Cardiac fibroblast (primary cell): ENCODE measurements at regions not wholly inside any gene's neighbourhood (a gene's known extent, or its start where the extent isn't known, plus 50 kb on each side); places are given as distances from the start of the nearest gene placed in this dataset.
"Not testable (repeated sequence)": the region's sequence is repeated elsewhere in the genome, so short reads cannot be mapped to it uniquely, and the experiment has no call there.

Experiments
- DNase-seq, 2 donors: peaks; one replicate each; pipeline versions ENCODE4 v3.0.0 to v3.0.0-alpha.2; 2010; ENCODE audit warnings: low read depth in 2 of 2
- H3K4me3 ChIP-seq, 2 donors: replicated peaks in 1 of 2; 1 replicate in 1 of 2; 2 replicates in 1 of 2; pipeline ENCODE4 v1.5.1; 2011; ENCODE audit warnings: low read depth in 2 of 2, low read length in 2 of 2, mild to moderate bottlenecking in 2 of 2, moderate library complexity in 1 of 2
- TF ChIP-seq, protein P1 (sequence below): IDR thresholded peaks from one replicate; pipeline ENCODE4 v1.5.1; 2011; ENCODE audit warnings: low read depth, mild to moderate bottlenecking, low read length, inconsistent platforms

DNA sequence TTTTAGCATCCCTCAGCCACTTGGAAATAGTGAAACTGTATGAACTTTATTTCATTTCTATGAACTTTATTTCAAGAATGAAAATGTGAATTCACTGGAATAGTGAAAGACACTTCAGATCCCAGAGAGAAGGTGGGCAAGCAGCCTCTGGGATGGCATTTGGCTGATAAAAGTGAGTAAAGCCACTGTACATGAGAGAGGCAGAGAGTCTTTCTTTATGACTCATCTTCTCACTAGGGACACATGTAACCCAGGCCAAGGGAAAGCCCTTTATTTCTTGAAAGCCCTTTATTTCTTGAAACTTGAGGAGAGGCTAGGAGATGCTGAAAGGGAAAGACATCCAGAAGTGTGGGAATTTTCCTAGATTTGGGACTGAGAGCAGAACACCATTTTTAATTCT is 148.9 kb upstream of the SMIM30 start:
- peak in 1 of 2 donors; percentile 71 for DNase-seq
- H3K4me3 ChIP-seq = no peak overlapping the region
- TF ChIP-seq, protein P1, sequence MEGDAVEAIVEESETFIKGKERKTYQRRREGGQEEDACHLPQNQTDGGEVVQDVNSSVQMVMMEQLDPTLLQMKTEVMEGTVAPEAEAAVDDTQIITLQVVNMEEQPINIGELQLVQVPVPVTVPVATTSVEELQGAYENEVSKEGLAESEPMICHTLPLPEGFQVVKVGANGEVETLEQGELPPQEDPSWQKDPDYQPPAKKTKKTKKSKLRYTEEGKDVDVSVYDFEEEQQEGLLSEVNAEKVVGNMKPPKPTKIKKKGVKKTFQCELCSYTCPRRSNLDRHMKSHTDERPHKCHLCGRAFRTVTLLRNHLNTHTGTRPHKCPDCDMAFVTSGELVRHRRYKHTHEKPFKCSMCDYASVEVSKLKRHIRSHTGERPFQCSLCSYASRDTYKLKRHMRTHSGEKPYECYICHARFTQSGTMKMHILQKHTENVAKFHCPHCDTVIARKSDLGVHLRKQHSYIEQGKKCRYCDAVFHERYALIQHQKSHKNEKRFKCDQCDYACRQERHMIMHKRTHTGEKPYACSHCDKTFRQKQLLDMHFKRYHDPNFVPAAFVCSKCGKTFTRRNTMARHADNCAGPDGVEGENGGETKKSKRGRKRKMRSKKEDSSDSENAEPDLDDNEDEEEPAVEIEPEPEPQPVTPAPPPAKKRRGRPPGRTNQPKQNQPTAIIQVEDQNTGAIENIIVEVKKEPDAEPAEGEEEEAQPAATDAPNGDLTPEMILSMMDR = no peak

DNA sequence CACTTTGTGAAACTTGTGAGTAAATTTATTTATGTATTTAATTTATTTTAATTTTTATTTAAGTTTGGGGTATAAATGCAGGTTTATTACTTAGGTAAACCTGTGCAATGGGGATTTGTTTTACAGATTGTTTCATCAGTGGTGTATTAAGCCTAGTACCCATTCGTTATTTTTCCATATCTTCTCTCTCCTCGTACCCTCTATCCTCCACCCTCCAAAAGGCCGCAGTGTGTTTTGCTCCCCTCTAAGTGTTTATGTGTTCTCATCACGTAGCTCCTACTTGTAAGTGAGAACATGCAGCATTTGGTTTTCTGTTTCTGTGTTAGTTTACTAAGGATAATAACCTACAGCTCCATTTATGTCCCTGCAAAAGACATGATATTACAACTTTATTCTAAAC is 145.4 kb upstream of the SMIM30 start:
- H3K4me3 ChIP-seq = no peak overlapping the region
- DNase-seq = no peak
- TF ChIP-seq, protein P1 = no peak

DNA sequence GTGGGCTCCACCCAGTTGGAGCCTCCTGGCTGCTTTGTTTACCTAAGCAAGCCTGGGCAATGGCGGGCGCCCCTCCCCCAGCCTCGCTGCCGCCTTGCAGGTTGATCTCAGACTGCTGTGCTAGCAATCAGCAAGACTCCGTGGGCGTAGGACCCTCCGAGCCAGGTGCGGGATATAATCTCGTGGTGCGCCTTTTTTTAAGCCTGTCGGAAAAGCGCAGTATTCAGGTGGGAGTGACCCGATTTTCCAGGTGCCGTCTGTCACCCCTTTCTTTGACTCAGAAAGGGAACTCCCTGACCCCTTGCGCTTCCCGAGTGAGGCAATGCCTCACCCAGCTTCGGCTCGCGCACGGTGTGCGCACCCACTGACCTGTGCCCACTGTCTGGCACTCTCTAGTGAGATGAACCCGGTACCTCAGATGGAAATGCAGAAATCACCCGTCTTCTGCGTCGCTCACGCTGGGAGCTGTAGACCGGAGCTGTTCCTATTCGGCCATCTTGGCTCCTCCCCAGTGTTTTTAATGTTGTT is 144.9 kb upstream of the SMIM30 start:
- not testable (repeated sequence) for DNase-seq, H3K4me3 ChIP-seq

DNA sequence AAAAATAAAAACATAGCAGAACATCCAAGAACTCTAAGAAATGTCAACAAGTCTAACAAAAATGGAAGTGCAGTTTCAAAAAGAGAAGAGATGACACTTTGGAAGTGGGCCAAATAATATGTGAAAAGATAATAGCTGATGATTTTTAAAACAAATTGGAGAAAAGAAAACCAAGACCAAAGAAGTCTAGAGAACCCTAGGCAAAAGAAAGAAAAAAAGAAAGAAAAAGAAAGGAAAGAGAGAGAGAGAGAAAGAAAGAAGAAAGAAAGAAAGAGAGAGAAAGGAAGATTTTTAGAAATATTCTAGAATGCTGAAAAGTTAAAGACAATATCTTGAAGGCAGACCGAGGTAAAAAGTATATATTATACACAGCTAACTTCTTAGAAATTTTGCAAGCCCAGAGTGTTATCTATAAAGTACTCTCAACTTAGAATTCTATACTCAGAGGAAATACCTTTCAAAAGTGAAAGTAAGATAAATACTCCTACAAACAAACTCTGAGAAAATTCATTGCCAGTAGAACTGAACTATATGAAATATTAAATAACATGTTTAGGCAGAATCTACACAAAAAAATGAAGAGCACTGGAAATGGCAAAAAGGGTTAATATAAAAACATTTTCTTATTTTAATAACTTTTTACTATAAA is 138.7 kb upstream of the SMIM30 start:
- H3K4me3 ChIP-seq = no peak overlapping the region
- TF ChIP-seq, protein P1 = no peak
- DNase-seq = no peak

DNA sequence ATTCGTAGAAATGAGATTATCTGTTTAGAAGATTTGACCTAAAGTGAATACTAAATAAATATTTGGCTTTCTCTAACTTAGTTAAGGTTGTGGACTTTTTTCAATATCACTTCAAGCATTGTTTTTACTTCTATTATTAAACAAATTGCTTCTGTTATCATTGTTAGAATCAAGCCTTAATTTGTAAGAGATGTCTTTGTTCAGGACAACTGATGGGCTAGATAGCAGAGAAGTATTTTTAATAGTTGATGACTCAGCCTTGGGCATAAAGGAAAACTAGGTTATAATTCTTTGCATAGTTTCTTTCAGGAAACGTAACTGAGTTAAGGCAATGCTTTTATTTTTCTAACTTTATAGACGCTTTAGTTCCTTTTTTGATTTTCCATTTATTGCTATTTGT is 128.8 kb upstream of the SMIM30 start:
- H3K4me3 ChIP-seq = no peak overlapping the region
- TF ChIP-seq, protein P1 = no peak

DNA sequence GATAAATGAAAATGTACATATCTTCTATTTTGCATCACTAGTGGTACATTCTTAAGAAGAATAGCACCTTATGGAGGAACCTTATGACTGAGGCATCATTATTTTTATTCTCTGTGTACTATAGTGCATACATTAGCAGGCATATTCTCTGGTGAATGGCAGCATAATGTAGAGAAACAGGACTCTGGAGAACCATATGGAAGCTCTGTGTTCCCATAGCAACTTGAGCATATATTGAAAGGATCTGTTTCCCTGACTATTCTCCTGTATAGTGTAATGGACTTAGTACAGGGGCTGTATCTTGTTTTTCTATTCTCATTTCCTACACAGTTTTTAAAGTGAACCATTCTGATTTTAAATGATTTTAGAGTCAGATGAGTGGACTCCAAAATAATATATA is 128.4 kb upstream of the SMIM30 start:
- no peak for DNase-seq
- H3K4me3 ChIP-seq = no peak overlapping the region
- TF ChIP-seq, protein P1 = no peak

More for the DNA sequence above, 128.8 kb upstream of the SMIM30 start:
- peak in 1 of 2 donors; percentile 18 for DNase-seq

DNA sequence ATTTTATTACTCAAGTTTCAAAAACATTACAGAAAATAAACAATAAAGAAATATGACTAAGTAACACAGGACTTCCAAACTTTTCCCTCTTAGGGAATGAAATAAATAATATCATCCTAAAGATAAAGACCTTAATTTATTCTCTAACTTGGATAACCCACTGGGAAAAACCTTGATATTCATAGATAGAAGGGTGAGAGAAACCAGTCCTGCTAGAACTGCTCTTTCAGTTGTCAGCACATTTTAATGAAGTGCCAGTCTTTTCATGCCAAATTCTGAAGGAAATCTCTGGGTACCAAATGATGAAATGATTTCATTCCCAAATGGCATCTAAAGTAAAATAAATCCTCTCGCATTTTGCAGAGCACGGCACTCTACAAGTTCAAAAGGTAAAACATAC is 114.5 kb upstream of the SMIM30 start:
- H3K4me3 ChIP-seq = no peak overlapping the region
- no peak for DNase-seq
- TF ChIP-seq, protein P1 = no peak
